GM21390 (cell line): ENCODE measurements at regions not wholly inside any gene's neighbourhood (a gene's known extent, or its start where the extent isn't known, plus 50 kb on each side); places are given as distances from the start of the nearest gene placed in this dataset.
"Not testable (repeated sequence)": the region's sequence is repeated elsewhere in the genome, so short reads cannot be mapped to it uniquely, and the experiment has no call there.

Experiments
- ATAC-seq: cut with Tn5 transposase; IDR thresholded peaks from one replicate; pipeline ENCODE4 v1.9.1; 2021; ENCODE audit not compliant: unreplicated experiment

DNA sequence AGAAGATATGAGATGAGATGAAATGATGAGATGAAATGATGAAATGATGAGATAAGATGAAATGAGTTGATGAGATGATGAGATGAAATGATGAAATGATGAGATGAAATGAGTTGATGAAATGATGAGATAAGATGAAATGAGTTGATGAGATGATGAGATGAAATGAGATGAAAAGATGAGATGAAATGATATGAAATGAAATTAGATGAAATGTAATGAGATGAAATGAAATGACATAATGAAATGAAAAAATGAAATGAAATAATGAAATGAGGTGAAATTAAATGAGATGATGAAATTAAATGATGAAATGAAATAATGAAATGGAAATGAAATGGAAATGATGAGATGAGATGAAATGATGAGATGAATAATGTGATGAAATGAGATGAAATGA lies 231.6 kb downstream of the GOLGA6L6 start:
- not testable (repeated sequence) for ATAC-seq

DNA sequence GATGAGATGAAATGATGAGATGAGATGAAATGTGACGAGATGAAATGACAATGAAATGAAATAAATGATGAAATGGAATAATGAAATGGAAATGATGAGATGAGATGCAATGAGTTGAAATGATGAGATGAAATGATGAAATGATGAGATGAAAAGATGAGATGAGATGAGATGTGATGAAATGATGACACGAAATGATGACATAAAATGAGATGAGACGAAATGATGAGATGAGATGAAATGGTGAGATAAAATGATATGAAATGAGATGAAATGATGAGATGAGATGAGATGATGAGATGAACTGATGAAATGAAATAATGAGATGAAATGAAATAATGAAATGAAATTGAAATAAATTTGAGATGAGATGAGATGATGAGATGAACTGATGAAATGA lies 232.2 kb downstream of the GOLGA6L6 start:
- ATAC-seq, result not testable (repeated sequence)

DNA sequence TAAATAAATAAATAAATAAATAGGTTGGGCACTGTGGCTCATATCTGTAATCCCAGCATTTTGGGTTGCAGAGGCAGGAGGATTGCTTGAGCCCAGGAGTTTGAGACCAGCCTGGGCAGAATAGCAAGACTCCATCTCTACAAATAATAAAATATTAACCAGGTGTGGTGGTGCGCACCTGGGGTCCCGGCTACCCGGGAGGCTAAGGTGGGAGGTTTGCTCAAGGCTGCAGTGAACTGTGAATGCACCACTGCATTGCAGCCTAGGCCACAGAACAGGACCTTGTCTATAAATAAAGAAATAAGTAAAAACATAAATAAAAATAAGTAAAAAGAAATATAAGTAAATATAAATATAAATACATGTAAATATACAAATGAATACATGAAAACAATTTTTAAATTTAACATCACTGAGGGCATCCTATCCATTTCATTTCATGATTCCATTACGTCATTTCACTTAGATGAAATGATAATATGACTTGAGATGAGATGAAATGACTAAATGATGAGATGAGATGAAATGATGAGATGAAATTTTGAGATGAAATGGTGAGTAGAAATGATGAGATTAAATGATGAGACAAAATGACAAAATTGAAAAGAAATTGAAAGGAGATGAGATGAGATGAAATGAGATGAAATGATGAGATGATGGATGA lies 233.4 kb downstream of the GOLGA6L6 start:
- ATAC-seq, result not testable (repeated sequence)

DNA sequence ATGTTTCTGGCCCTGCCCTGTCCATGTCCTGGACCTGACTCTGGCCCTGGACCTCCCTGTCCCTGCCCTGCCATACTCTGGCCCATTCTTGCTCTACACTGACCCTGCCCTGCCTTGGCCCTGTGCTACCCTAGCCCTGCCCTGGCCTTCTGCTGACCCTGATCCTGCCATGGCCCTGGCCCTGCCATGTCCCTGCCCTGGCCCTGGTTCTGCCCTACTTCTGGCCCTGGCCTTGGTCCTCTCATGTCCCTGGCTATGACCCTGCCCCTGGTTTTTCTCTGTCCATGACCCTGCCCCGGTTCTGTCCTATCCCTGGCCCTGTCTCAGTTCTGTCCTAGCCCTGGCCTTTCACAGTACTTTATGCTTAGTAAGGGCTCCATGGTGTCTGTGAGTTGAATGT lies 234.5 kb downstream of the GOLGA6L6 start:
- ATAC-seq, result not testable (repeated sequence)

DNA sequence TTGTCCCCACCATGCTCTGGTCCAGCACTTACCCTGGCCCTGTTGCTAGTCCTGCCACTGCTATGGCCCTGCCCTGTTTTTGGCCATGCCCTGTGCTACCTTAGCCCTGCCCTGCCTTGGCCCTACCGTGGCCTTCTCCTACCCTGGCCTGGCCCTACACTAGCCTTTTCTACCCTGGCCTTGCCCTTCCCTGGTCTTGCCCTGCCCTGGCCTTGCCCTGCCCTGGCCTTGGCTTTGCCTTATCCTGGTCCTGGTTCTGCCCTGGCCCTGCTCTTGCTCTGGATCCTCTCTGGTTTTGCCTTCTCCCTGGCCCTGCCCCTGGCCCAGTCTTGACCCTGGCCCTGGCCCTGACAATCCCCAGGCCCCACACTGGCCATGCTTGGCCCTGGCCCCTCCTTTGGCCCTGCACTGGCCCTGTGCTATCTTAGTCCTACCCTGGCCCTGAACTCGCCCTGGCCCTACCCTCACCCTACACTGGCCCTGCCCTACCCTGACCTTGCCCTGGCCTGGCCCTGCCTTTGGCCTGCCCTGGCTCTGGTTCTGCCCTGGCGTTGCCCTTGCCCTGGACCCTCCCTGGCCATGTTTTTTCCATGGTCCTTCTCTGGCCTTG lies 235.0 kb downstream of the GOLGA6L6 start:
- ATAC-seq, result not testable (repeated sequence)

DNA sequence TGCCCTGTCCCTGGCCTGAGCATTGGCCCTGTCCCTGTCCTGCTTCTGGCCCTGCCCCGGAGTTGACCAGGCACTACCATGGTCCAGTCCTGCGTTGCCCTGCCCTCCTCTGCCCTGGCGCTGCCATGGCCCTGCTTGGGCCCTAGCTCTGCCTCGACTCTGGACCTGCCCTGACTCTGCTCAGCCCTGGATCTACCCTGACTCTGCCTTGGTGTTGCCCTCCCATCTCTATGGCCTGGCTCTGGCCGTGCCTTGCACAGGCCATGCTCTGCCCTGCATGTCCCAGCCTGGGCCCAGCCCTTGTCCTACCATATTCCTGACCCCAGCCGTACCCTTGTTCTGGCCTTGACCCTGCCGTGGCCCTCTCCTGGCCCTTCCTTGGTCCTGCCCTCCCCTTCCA lies 235.7 kb downstream of the GOLGA6L6 start:
- not testable (repeated sequence) for ATAC-seq

DNA sequence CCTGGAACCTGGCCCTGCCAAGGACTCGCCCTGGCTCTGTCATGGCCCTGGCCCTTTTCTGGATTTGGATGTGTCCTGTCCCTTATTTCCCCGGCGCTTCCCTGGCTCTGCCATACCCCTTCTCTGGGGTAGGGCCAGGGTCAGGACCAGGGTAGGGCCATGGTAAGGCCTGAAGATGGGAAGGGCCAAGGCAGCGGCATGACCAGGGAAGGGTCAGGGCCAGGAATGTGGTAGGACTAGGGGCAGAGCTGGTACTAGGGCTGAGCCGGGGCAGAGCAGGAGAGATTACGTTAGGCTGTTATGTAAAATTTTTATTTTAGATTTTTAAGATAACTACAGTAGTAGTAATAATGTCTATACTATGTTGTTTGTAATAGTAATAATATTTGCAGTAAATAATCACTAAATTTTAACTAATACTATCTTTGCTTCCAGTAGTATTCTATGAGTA lies 236.6 kb downstream of the GOLGA6L6 start:
- ATAC-seq, result not testable (repeated sequence)

DNA sequence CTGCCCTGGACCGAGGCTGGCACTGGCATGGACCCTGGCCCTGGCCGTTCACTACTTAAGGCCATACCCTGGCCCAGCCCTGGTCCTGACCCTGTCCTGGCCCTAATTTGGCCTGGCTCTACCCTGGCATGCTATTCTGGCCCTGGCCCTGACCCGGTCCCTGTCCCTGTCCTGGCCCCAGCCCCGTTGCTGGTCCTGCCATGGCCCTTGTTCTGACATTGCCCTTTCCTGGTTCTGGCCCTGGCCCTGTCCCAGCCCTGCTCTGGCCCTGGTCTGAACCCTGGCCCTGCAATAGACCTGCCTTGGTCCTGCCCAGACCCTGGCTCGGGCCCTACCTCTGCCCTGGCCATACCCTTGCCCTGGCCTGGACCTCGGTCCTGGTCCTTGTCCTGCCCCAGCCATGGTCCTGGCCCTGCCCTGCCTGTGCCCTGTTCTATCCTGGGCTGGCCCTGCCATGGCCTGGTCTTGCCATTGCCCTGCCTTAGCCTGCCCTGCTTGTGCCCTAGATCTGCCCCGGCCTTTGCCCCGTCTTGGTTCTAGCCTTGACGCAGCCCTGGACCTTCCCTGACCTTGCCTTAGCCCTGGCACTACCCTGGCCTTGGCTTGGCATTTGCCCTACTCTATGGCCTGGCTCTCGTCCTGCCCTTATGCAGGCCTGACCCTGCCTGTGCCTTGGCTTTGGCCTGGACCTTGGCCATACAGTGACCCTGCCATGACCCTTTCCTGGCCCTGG lies 237.2 kb downstream of the GOLGA6L6 start:
- not testable (repeated sequence) for ATAC-seq

DNA sequence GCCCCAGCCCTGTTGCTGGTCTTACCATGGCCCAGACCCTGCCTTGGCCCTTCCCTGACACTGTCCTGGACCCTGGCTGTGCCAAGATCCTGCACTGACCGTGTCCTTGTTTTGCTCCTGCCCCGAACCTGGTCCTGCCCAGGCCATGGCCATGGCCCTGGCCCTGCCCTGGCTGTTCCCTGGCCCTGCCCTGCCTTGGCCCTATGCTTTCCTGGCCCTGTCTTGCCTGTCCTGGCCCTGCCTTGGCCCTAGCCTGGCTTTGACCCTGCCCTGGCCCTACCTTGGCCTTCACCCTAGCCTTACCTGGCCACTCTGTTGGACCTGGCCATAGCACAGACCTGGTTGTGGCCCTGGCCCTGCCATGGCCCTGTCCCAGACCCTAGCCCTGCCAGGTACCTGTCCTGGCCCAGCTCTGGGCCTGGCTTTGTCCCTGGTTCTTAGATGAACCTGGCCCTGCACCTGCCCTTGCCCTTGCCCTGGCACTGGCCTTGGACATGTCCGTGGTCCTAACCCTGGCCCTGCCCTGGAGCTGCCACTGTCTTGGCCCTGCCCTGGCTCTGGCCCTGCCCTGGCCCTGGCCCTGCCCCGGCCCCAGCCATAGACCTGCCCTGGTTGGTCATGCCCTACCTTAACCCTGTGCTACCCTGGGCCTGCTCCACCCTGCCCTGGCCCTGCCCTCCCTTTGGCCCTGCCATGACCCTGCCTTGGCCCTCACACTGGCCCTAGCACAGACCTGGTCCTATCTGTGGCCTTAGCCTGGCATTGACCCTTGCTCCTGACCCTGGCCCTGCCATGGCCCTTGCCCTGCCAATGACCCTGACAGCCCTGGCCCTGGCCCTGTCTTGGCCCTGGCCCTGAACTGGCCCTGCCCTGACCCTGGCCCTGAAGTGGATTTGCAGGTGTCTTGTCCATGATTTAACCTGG lies 238.1 kb downstream of the GOLGA6L6 start:
- ATAC-seq, result not testable (repeated sequence)

DNA sequence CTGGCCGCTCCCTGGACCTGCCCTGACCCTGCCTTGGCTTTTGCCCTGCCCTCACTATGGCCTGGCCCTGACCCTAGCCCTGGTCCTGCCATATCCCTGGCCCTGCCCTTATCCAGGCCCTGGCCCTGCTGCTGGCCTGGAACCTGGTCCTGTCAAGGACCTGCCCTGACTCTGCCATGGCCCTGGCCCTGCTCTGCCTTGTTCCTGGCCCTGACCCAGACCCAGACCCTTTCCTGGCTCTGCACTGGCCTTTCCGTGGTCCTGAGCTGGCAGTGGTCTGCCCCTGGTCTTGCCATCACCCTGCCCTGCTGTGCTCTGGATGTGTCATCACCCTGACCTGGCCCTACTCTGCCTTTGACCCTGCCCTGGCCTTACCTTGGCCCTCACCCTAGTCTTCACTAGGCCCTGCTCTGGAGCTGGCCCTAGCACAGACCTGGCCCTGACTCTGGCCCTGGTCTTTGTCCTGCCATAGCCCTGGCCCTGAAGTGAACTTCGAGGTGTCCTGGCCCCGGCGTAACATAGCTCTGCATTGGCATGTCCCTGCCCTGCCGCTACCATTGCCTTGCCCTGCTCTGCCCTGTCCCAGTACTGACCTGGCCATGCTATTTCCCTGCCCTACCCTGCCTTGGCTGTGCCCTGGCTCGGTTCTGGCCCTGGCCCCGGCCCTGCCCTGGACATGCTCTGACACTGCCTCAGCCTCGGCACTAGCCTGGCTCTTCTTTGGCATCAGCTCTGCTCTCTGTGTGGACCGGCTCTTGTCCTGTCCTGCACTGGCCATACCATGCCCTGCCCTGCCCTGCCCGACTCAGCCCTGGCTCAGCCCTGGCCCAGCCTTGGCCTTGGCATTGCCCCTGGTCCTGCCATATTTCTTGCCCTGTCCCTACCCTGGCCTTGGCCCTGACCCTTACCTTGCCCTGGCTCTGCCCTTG lies 239.2 kb downstream of the GOLGA6L6 start:
- ATAC-seq, result not testable (repeated sequence)

DNA sequence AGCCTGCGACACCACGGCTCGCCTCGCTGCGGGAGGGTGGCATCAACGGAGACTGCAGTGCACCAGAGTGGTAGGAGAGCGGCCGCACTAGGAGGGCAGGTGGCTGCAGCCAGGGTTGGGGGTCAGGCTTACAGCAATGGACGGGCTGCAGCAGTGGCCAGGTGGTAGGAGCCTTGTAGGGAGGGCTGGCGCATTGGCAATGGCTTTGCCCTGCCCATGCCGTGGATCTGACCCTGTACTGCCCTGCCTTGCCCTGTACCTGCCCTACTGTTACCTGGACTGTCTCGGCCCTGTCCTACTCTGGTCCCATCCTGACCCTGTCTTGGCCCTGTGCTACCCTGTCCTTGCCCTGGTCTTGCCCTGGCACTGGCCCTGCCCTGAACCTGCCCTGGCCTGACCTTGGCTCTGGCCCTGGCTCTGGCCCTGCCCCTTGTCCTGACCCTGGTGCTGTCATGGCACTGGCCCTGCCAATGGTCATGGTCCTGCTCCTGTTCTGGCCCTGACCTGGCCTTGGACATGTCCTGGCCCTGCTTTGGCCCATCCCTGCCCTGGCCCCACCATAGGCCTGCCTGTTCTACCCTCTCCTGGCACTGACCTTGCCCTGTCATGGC lies 240.0 kb downstream of the GOLGA6L6 start:
- not testable (repeated sequence) for ATAC-seq

DNA sequence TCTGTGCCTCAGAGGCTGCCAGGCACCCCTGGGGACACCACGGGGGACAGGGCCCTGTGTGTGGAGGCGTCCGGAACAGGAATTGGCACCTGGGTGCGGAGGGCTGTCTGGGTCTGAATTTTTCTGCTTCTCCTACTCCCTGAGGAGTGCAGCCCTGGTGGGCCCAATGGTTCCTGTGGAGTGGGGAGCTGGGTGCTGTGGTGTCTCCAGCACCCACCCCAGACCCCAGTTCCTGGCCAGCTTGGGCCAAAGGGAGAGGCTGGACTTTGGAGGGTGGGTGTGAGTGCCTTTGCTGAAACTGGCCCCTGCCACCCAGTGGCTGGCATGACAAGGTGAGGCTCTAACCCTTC lies 240.6 kb downstream of the GOLGA6L6 start:
- not testable (repeated sequence) for ATAC-seq

DNA sequence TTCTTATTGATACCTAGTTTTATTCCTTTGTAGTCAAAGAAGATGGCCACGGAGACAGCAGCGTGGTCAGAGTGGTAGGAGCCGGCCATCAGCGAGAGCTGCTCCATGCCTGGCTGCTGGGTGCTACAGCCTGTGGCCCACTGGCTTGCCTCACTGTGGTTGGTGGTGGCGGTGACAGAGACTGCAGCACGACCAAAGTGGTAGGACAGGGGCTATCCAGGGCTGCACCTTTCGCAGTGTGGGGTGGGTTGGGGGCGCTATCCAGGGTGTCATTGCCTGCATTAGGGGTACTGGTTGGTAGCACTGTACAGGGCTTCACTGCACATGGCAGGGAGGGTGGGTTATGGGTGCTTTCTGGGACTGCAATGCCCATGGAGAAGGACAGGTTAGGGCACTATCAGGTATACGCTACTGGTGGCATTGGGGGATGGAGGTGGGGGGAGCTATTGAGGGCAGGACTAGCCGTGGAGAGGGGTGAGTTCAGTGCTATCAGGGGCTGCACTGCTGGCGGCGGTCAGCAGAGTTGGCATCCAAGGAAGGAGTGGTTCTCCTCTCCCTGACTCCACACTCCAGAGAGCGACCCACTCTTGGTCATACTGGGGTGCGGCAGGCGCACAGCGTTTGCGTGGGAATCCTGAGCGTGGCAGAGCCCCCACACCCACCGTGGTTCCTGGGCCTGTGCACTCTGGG lies 241.1 kb downstream of the GOLGA6L6 start:
- ATAC-seq, result not testable (repeated sequence)

DNA sequence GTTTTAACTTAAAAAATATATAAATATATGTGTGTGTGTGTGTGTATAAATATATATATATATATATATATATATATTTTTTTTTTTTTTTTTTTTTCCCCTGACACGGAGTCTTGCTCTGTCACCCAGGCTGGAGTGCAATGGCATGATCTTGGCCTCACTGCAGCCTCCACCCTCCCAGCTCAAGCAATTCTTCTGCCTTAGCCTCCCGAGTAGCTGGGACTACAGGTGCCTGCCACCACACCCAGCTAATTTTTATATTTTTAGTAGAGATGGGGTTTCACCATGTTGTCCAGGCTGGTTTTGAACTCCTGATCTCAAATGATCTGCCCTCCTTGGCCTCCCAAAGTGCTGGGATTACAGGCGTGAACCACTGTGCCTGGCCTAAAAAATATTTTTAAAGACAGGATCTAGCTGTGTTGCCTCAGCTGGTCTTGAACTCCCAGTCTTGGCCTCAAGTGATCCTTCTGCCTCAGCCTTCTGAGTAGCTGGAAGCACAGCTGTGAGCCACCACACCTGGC lies 243.9 kb downstream of the GOLGA6L6 start:
- ATAC-seq, result not testable (repeated sequence)

DNA sequence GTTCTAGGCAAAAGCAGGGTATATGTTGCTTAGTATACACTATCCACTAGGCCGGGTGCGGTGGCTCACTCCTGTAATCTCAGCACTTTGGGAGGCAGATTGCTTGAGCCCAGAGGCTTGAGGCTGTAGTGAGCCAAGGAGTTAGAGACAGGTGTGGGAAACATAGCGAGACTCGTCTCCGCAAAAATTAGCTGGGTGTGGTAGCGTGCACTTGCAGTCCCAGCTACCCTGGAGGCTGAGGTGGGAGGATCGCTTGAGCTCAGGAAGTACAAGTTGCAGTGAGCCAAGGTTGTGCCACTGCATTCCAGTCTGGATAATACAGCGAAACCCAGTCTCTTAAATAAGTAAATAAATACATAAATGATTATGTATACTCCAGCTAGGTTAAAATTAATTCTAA lies 245.3 kb downstream of the GOLGA6L6 start:
- ATAC-seq, result not testable (repeated sequence)

DNA sequence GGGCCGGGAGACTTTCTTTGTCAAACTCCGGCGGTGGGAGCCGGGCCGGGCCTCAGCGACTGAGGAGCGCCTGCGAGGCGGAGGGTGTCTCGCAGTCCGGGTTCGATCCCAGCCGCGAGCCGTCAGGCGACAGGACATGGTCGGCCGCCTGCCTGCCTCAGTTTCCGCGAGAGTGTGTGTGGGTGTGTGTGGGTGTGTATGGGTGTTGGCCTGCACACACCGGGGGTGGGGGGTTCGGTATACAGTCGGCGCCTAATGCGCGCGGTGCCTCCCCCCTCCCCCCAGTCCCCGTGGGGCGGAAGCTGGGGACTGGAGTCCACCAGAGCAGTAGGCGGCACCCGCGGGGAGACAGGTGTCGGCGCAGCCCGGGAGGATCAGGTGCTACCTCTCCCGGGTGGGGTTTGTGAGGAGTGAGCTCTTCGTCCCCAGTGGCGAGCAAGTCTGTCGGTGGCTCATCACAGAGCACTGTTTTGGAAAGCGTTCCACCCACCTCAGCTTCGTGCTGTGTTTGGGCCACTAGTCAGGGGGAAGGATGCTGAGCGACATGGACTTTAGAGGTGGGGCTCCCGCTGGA lies 246.3 kb downstream of the GOLGA6L6 start:
- ATAC-seq, result no peak

DNA sequence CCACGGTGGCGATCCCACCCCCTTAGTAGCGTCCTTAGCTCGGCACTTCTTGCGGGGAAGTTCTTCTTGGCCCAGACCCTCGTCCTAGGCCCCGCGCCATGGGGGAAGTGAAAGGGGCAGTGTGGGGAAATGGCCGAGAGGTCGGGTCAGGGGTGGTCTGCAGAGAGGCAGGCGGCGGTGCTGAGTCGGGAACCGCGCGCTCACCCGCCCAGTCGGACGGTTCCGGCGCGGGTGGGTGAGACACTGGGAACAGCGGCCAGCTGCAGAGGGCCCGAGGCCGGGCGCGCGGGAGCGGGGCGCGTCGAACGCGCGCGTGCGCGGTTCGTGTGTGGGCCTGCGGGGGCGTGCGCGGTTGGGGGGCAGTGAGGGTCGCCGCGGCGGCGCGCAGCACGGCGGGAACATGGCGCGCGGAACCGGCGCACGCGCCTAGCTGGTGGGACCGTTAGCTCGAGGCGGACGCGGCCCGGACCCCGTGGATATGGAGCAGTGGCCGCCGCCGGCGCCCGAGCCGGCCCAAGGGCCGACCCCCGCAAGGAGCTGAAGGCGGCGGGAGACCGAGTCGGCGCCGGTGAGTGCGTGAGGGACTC lies 246.9 kb downstream of the GOLGA6L6 start:
- ATAC-seq, result no peak
